ENCODE measurements at regions not wholly inside any gene's neighbourhood (a gene's known extent, or its start where the extent isn't known, plus 50 kb on each side); places are given as distances from the start of the nearest gene placed in this dataset.
A peak's percentile ranks its signal among the peaks of the same experiment; 100 is the strongest.

GRCh38 chr18:48488388-48488850 is 50.4 kb upstream of the CTIF start (continued):
- TF ChIP-seq JDP2 (CRISPR knock-in tag; IDR thresholded peaks at IDR 0.05; ENCODE audit: borderline replicate concordance) (no peak), ZBTB7B (CRISPR knock-in tag; IDR thresholded peaks at IDR 0.05) (peak; percentile 46; the same call in 1 of the 2 replicates), CSRNP1 (CRISPR knock-in tag; IDR thresholded peaks at IDR 0.05) (no peak), IRF2 (CRISPR knock-in tag; IDR thresholded peaks at IDR 0.05) (peak; percentile 50; the same call in 1 of the 2 replicates), NFAT5 (CRISPR knock-in tag; IDR thresholded peaks at IDR 0.05) (no peak), ZBTB44 (CRISPR knock-in tag; IDR thresholded peaks at IDR 0.05) (no peak), EHMT2 (IDR thresholded peaks at IDR 0.05; ENCODE audit: borderline replicate concordance, low read depth, low read length) (no peak), ZSCAN5A (CRISPR knock-in tag; IDR thresholded peaks at IDR 0.05; ENCODE audit: borderline replicate concordance) (no peak), NONO (IDR thresholded peaks at IDR 0.05) (no peak), NONO (CRISPR knock-in tag; conservative IDR thresholded peaks at IDR 0.05) (no peak), MXD4 (CRISPR knock-in tag; IDR thresholded peaks at IDR 0.05) (no peak; the same call in 1 of the 2 replicates), ZNF576 (CRISPR knock-in tag; IDR thresholded peaks at IDR 0.05) (no peak), RFX1 (IDR thresholded peaks at IDR 0.05) (no peak), FOXJ3 (CRISPR knock-in tag; IDR thresholded peaks at IDR 0.05; ENCODE audit: borderline replicate concordance) (peak; percentile 85; the same call in 1 of the 2 replicates), ZNF841 (CRISPR knock-in tag; IDR thresholded peaks at IDR 0.05; ENCODE audit: borderline replicate concordance) (no peak), RARA (CRISPR knock-in tag; IDR thresholded peaks at IDR 0.05) (peak; percentile 70), SMARCE1 (IDR thresholded peaks at IDR 0.05; ENCODE audit: borderline replicate concordance) (no peak), TGIF2 (CRISPR knock-in tag; IDR thresholded peaks at IDR 0.05) (no peak), ZNF496 (CRISPR knock-in tag; IDR thresholded peaks at IDR 0.05; ENCODE audit: insufficient replicate concordance) (no peak), ZNF768 (CRISPR knock-in tag; IDR thresholded peaks at IDR 0.05) (no peak), ZNF292 (CRISPR knock-in tag; IDR thresholded peaks at IDR 0.05; ENCODE audit: borderline replicate concordance, low read depth) (0 out of 2 replicates have a peak, but pooled peaks have one; percentile 58), ZNF788 (CRISPR knock-in tag; IDR thresholded peaks at IDR 0.05; ENCODE audit: borderline replicate concordance) (no peak)

Data from HepG2 (cell line).